ENCODE measurements at regions not wholly inside any gene's neighbourhood (a gene's known extent, or its start where the extent isn't known, plus 50 kb on each side); places are given as distances from the start of the nearest gene placed in this dataset.

GRCh38 chr3:171951597-171951996 is 87.8 kb upstream of the FNDC3B start:
- no peak overlapping the region for H3K27ac Mint-ChIP-seq
- intact Hi-C loops (cut with micrococcal nuclease) = no loop called here
- H3K9me3 Mint-ChIP-seq = no peaks in the 10 kb centered on the region
- no peak for ATAC-seq
- DNase-seq = no peak
- peaks cover 6% of the 10 kb centered on the region for H3K27me3 Mint-ChIP-seq
- CTCF ChIA-PET = no interaction called here
- POLR2A ChIA-PET = no interaction called here
- H3K36me3 Mint-ChIP-seq (ENCODE audit: low read depth) = no peaks in the 10 kb centered on the region
- no peak overlapping the region for H3K4me3 Mint-ChIP-seq
- no peaks in the 10 kb centered on the region for H3K4me1 Mint-ChIP-seq (ENCODE audit: low read depth)
- TF ChIP-seq CTCF (IDR thresholded peaks at IDR 0.05) = no peak

GRCh38 chr3:171953301-171954022 is 85.9 kb upstream of the FNDC3B start:
- DNase-seq (no peak), ATAC-seq (no peak)
- TF ChIP-seq CTCF (IDR thresholded peaks at IDR 0.05) = no peak
- POLR2A ChIA-PET = no interaction called here
- no peaks in the 10 kb centered on the region for H3K4me1 Mint-ChIP-seq (ENCODE audit: low read depth)
- H3K27ac Mint-ChIP-seq = no peak overlapping the region
- CTCF ChIA-PET = interaction anchor here (1.5 kb wide), 1 partner anchor 388 kb away, joined by 3 read pairs; no protein-coding TSS in a partner anchor
- intact Hi-C loops (cut with micrococcal nuclease) = no loop called here
- peaks cover 7% of the 10 kb centered on the region for H3K27me3 Mint-ChIP-seq
- no peaks in the 10 kb centered on the region for H3K9me3 Mint-ChIP-seq
- no peak overlapping the region for H3K4me3 Mint-ChIP-seq
- no peaks in the 10 kb centered on the region for H3K36me3 Mint-ChIP-seq (ENCODE audit: low read depth)

GRCh38 chr3:171954690-171955383 is 84.5 kb upstream of the FNDC3B start:
- POLR2A ChIA-PET = no interaction called here

GRCh38 chr3:171955598-171955997 is 83.8 kb upstream of the FNDC3B start:
- ChIA-PET POLR2A (no interaction called here), CTCF (no interaction called here)
- ATAC-seq (no peak), DNase-seq (no peak)
- Mint-ChIP-seq H3K4me3 (no peak overlapping the region), H3K27ac (no peak overlapping the region), H3K9me3 (no peaks in the 10 kb centered on the region), H3K36me3 (ENCODE audit: low read depth) (no peaks in the 10 kb centered on the region), H3K27me3 (peaks cover 8% of the 10 kb centered on the region), H3K4me1 (ENCODE audit: low read depth) (peaks cover 7% of the 10 kb centered on the region)
- no peak for TF ChIP-seq CTCF (IDR thresholded peaks at IDR 0.05)
- intact Hi-C loops (cut with micrococcal nuclease) = no loop called here

More at GRCh38 chr3:171954690-171955383, 84.5 kb upstream of the FNDC3B start:
- TF ChIP-seq CTCF (IDR thresholded peaks at IDR 0.05) = no peak
- intact Hi-C loops (cut with micrococcal nuclease) = no loop called here
- DNase-seq (no peak), ATAC-seq (no peak)
- Mint-ChIP-seq H3K27ac (no peak overlapping the region), H3K4me3 (no peak overlapping the region), H3K36me3 (ENCODE audit: low read depth) (no peaks in the 10 kb centered on the region), H3K9me3 (no peaks in the 10 kb centered on the region), H3K4me1 (ENCODE audit: low read depth) (peaks cover 2% of the 10 kb centered on the region), H3K27me3 (peaks cover 7% of the 10 kb centered on the region)
- CTCF ChIA-PET = interaction anchor here (1.5 kb wide), 1 partner anchor 387 kb away, joined by 3 read pairs; no protein-coding TSS in a partner anchor

GRCh38 chr3:171956181-171956683 is 83.1 kb upstream of the FNDC3B start:
- ChIA-PET POLR2A (no interaction called here), CTCF (no interaction called here)
- DNase-seq (no peak), ATAC-seq (no peak)
- Mint-ChIP-seq H3K4me1 (ENCODE audit: low read depth) (peaks cover 14% of the 10 kb centered on the region), H3K27ac (no peak overlapping the region), H3K9me3 (no peaks in the 10 kb centered on the region), H3K27me3 (peaks cover 8% of the 10 kb centered on the region), H3K4me3 (no peak overlapping the region), H3K36me3 (ENCODE audit: low read depth) (no peaks in the 10 kb centered on the region)
- intact Hi-C loops (cut with micrococcal nuclease) = no loop called here
- no peak for TF ChIP-seq CTCF (IDR thresholded peaks at IDR 0.05)
